ENCODE measurements at regions not wholly inside any gene's neighbourhood (a gene's known extent, or its start where the extent isn't known, plus 50 kb on each side); places are given as distances from the start of the nearest gene placed in this dataset.
A peak's percentile ranks its signal among the peaks of the same experiment; 100 is the strongest.
"Not testable (repeated sequence)": the region's sequence is repeated elsewhere in the genome, so short reads cannot be mapped to it uniquely, and the experiment has no call there.

DNA sequence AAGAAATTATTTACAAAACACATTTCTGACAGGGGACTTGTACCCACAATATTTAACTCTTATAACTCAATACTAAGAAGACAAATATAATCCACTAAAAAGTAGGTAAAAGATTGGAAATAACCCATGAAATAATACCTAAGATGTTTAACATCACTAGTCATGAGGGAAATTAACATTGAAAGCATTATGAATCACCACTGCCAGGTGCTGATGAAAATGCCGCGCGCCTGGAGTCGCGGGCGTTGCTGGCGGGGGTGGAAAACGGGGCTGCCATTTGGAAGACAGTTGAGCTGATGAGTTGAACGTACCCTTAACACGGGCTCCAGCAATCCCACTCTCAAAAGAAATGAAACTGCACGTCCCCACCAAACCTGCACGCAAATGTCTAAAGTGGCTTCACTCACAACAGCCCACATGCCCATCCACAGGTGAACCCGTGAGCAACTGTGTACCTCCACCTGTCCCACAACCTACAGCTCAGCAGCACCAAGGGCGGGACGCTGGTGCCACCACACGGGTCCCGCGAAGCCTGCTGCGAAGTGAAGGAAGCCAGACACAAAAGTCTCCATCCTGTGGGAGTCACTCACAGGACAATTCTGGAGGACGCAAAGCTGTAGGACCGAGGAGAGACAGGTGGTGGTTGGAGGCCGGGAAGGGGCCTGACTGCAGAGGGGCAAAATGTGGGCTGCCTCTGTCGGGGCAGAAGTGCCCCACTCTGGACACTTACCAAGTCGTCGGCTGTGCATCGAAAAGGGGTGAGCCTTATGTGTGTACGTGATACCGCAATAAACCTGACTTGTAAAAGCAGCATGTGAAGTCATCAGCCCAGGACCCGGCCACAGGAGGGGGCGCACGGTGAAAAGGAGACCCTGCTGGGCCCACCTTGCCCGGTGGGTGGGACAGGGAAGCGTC lies 199.5 kb upstream of the ZNF469 start:
- DNase-seq (ENCODE audit: low spot score in 2 of 2); ATAC-seq (ENCODE audit: low read depth); H3K4me1 Mint-ChIP-seq; H3K9me3 Mint-ChIP-seq; H3K27me3 Mint-ChIP-seq; H3K27ac Mint-ChIP-seq; H3K36me3 Mint-ChIP-seq; H3K4me3 Mint-ChIP-seq: not testable (repeated sequence)

DNA sequence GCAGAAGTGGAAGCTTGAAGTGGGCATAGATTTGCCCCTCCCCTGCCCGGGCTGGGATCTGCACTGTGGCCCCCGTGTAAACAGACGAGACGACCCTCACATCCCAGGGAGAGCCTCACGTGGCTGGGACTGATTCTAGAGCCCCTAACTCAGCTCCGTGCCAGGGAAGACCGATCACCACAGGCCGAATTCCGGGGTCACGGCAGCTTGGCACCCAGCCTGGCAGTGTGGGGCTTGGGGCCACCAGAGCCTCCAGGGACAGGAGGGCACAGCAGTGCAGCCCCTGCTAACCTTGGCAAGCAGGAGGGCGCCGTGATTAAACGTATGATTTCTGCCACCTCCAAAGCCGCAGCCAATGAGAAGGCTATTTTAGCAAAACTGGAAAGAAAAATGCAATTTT lies 198.7 kb upstream of the ZNF469 start:
- not testable (repeated sequence) for H3K36me3 Mint-ChIP-seq; H3K4me3 Mint-ChIP-seq; ATAC-seq (ENCODE audit: low read depth); H3K9me3 Mint-ChIP-seq; H3K4me1 Mint-ChIP-seq; H3K27ac Mint-ChIP-seq; DNase-seq (ENCODE audit: low spot score in 2 of 2); H3K27me3 Mint-ChIP-seq

DNA sequence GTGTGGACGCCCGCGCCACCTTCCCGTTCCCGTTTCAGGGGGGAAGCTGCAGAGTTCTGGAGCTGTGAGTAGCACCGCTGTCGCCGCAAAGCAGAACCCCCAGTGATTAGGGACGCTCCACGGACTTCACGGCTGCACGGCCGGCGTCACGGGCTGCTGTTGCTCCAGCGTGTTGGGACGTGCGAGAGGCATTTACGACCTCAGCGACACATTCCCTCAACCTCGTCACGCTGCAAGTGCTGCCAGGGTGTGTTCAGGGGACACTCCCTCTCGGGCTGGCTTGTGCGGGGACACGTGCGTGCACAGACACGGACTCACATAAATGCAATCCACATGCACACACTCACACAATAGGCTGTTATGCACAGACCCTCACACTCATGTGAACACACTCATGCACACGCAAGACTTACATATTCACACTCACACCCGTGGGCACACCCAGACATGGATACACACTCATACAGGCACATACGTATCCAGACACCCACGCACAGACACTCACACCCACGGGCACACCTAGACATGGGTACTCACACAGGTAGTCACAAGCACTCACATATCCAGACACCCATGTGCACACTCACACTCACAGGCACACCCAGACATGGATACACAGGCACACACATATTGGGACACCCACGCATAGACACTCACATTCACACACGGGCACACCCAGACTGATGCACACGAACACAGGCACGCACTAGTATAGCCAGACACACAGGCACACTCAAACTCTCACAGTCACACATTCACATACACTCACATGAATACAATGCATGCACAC lies 198.0 kb upstream of the ZNF469 start:
- not testable (repeated sequence) for H3K27ac Mint-ChIP-seq; H3K9me3 Mint-ChIP-seq; H3K27me3 Mint-ChIP-seq; ATAC-seq (ENCODE audit: low read depth); H3K4me1 Mint-ChIP-seq; DNase-seq (ENCODE audit: low spot score in 2 of 2); H3K4me3 Mint-ChIP-seq; H3K36me3 Mint-ChIP-seq

DNA sequence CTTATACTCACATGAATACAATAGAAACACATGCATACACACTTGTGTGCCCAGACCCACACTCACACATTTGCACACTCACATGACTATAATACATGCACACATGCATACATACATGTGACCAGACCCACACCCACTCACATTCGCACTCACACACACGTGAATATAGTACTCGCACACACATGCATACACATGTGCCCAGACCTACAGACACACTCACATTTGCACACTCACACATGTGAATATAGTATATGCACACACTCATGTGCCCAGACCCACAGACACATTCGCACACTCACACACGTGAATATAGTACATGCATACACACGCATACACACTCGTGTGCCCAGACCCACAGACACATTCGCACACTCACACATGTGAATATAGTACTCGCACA lies 197.4 kb upstream of the ZNF469 start:
- not testable (repeated sequence) for H3K4me3 Mint-ChIP-seq; H3K36me3 Mint-ChIP-seq; H3K4me1 Mint-ChIP-seq; H3K9me3 Mint-ChIP-seq; DNase-seq (ENCODE audit: low spot score in 2 of 2); H3K27ac Mint-ChIP-seq; H3K27me3 Mint-ChIP-seq; ATAC-seq (ENCODE audit: low read depth)

DNA sequence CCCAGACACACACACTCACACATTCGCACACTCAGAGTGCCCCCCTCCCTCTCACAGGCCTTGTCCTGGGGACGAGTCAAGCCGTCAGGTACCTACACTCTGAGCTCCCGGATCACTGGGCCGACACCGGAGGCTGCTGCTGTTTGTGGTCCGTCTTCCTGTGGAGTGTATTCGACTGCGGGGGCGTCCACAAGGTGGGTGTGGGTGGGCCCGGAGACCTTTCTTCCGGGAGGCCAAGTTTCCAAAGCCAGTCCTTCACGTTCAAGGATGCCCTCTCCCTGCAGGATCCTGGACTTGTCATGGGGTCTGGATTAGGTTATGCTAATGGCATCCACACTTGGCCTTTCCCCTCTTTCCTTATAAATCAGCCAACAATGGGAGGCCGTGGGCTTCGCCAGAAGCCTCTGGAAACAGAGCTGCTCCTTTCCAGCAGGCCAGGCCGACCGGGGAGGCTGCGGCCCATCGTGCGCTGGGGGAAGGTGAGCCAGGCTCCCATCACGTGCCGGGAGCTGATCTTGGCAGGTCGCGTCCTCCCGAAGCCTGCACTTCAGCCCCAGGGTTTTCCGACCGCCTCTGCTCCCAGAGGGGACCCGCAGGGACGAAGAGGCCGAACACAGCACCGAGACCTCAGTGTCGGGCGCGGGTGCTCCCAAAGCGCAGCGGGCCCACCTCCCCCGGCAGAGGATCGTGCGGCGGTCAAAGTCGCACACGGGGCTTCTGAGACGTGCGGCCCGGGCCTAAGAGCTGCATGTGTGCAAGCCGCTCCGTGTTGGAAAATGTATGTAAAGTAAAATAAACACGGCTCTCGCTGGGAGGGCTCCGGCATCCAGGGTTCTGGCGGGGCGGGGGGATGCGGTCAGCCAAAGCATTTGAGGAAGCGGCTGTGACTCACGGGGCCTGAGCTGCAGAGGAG lies 196.5 kb upstream of the ZNF469 start:
- H3K27me3 Mint-ChIP-seq; H3K4me1 Mint-ChIP-seq; H3K9me3 Mint-ChIP-seq; H3K4me3 Mint-ChIP-seq; DNase-seq (ENCODE audit: low spot score in 2 of 2); ATAC-seq (ENCODE audit: low read depth); H3K27ac Mint-ChIP-seq; H3K36me3 Mint-ChIP-seq: not testable (repeated sequence)

DNA sequence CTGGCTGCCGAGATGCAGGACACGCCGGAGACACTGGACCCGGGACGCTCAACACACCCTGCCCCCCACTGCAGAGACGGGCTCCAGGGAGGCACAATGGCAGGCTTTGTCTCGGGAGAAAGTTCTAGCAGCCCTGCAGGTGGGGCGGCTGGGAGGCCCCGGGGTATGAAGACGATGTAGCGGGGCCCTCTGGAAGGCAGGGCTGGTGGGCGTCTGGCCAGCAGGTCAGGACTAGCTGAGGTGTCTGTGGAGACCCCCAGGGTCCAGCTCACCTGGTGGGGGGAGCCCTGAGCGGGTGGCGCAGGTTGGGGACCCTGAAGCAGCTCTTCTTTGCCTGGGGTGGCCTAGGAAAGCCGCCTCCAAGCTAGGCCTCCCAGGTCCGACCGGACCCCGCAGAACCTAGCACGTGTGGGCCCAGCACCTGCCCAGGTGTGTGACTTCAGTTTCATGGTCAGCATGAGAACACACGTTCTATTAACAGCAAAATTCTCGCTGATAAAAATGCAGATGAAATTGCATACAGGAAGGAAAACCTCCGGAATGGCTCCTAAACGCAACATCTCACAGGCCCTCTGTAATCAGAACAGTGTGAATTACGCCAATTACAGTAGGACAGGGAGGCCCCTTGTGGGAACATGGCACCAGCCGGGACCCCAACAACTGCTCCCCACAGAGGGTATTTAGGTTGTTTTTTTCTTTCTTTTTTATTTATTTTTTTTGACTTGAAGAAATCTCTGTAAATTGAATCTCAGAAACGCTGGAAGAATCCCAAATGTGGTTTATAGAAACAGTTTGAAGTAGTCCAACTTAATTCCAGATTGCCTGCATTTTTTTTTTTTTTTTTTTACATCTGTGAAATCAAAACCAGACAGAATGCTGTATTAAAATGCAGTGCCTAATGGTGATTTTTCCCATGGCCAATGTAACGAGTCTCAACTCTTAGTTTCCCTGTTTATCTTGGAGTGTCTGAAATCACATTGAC lies 195.6 kb upstream of the ZNF469 start:
- not testable (repeated sequence) for H3K27ac Mint-ChIP-seq; DNase-seq (ENCODE audit: low spot score in 2 of 2); ATAC-seq (ENCODE audit: low read depth); H3K4me3 Mint-ChIP-seq; H3K4me1 Mint-ChIP-seq; H3K9me3 Mint-ChIP-seq; H3K36me3 Mint-ChIP-seq; H3K27me3 Mint-ChIP-seq

DNA sequence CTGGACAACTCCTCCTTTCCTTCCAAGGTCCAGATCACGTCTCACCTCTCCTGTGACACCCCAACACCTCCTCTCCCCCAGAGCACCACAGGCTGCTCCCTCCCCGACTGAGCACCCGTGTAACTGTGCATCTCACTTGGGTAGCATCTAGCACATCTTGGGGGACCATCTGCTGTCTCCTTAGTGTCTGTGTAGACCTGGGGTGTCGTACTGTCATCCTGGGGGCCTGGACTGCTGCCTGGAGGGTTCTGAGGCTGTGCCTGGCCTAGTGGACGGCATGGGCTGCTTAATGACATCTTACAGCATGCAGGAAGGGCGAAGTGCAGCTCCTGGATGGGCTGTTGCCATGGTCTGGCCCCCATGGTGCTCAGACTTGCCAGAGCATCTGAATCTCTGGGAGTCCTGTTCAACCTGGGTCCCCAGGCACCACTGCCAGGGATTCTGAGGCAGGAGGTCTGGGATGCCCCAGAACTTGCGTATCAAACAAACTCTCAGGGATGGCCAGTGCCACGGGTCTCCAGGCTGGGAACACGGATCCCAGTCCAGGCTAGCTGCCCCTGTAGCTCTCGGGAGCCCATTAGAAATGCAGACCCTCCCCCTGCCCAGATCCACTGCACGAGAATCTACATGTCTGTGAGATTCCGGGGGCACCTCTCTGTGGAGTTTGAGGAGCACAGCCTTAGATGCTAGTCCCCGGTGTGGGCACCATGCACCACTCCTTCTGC lies 194.4 kb upstream of the ZNF469 start:
- DNase-seq (ENCODE audit: low spot score in 2 of 2); H3K36me3 Mint-ChIP-seq; ATAC-seq (ENCODE audit: low read depth); H3K4me3 Mint-ChIP-seq; H3K9me3 Mint-ChIP-seq; H3K27me3 Mint-ChIP-seq; H3K27ac Mint-ChIP-seq: not testable (repeated sequence)
- H3K4me1 Mint-ChIP-seq = peaks cover 10% of the 10 kb centered on the region

DNA sequence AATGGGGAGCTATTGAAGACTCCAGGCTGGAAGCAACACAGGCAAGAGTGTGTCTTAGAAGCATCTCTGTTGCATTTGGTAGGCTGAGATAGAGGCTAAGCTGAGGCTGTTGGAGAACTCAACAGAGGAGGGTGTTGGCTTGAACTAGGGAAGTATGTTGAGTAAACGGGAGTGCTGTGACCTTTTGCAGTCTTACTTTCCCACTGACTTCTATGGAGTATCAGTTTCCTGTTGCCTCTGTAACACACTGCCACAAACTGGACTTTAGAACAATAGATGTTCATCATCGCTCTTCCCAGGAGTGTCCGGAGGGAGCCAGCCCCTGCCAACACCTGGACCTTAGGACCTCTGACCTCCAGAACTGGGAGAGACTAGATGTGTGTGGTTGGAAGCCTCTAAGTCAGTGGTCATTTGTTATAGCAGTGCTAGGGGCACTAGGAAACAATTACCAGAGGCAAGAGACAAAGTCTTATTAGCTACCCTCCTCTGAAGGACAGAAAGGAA lies 192.1 kb upstream of the ZNF469 start:
- H3K9me3 Mint-ChIP-seq; H3K27ac Mint-ChIP-seq; H3K36me3 Mint-ChIP-seq; H3K27me3 Mint-ChIP-seq; DNase-seq (ENCODE audit: low spot score in 2 of 2); H3K4me1 Mint-ChIP-seq; ATAC-seq (ENCODE audit: low read depth); H3K4me3 Mint-ChIP-seq: not testable (repeated sequence)

DNA sequence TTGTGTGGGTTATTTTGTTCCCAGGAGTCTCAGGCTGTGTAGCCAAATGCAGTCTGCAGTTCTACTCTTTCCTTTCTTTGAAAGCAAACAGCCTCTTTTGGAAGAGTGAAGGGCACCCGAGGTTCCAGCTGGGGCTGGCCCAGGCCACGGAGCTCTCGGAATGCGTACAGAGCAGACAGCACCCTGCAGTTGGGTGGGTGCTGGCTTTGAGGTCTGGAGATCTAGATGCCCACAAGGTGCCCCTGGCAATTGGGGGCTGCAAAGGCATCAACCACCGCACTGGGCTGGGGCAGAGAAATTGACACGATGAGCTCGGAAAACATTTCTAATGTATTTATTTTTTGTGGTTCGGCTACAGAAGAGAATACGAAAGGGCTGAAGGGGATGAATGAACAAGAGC lies 191.6 kb upstream of the ZNF469 start:
- H3K36me3 Mint-ChIP-seq; H3K9me3 Mint-ChIP-seq; H3K27ac Mint-ChIP-seq; H3K27me3 Mint-ChIP-seq; H3K4me3 Mint-ChIP-seq; H3K4me1 Mint-ChIP-seq; DNase-seq (ENCODE audit: low spot score in 2 of 2); ATAC-seq (ENCODE audit: low read depth): not testable (repeated sequence)

DNA sequence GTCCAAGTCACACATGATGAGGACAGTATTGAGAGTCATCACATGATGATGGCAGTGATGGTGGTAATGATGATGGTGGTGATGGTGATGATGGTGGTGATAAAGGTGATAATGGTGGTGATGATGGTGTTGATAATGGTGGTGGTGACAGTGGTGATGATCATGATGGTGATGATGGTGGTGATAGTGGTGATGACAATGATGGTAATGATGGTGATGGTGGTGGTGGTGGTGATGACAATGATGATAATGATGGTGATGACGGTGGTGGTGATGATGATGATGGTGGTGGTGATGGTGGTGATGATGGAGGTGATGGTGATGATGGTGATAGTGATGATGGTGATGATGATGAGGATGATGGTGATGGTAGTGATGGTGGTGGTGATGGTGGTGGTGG lies 190.2 kb upstream of the ZNF469 start:
- Mint-ChIP-seq H3K4me3 (no peak overlapping the region), H3K4me1 (peaks cover 4% of the 10 kb centered on the region), H3K27me3 (peaks cover 5% of the 10 kb centered on the region), H3K36me3 (peaks cover 4% of the 10 kb centered on the region), H3K27ac (no peak overlapping the region), H3K9me3 (peaks cover 7% of the 10 kb centered on the region)
- DNase-seq (ENCODE audit: low spot score in 2 of 2) = no peak
- ATAC-seq (ENCODE audit: low read depth) = no peak

DNA sequence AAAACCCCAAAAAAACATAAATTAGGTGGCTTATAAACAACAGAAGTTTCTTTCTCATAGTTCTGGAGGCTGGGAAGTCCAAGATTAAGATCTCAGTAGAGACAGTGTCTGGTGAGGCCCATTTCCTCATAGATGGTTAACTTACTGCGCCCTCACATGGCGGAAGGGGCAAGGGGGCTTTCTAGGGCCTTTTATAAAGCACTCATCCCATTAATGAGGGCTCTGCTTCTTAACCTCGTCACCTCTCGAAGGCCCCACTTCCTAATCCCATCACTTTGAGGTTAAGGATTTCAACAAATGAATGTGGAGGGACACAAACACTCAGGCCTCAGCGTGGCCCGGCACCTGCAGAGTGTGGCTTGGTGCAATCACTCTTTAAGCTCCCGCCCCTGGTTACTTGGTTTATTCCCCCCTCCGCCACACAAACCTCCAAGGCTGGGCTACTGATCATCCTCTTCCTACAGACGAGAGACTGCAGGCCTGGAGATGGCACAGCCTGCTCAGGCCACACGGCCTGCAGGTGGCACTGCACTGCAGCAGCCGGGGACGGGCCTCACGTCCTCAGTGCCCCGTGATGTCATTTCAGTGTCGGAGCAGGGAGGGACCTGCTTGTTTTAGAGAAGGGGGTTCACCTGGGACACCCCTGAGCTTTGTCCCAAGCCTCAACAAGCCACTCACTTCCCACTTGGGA lies 188.9 kb upstream of the ZNF469 start:
- H3K4me1 Mint-ChIP-seq, H3K27me3 Mint-ChIP-seq, H3K27ac Mint-ChIP-seq, H3K4me3 Mint-ChIP-seq, H3K36me3 Mint-ChIP-seq, H3K9me3 Mint-ChIP-seq: not testable (repeated sequence)
- peak; percentile 89 for ATAC-seq (ENCODE audit: low read depth)
- DNase-seq (ENCODE audit: low spot score in 2 of 2) = peak in 1 of 2 donors; percentile 11

Data from memory B cell (primary cell).